ENCODE measurements at regions not wholly inside any gene's neighbourhood (a gene's known extent, or its start where the extent isn't known, plus 50 kb on each side); places are given as distances from the start of the nearest gene placed in this dataset.

DNA sequence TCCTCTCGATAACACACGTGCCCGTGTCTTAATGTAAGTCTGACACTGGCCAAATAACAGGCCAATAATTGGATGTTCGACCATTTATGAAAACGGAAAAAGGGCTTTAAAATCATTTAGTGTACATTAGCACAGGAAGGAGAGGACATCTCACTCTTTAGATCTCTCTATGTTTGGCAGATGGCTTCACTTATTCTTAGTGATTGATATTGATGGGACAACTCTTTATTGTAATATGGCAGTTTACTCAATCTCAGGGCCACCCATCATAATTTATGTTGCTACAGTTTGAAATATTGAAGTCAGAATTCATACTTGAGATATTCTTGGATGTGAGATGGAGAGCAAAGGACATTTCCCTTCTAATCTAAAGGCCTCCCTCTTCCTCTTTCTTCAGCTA is 430.7 kb upstream of the ARGLU1 start:
- no peaks in the 10 kb centered on the region for H3K9me3 ChIP-seq (ENCODE audit: control insufficient read depth, insufficient read depth, low read depth, low read length)
- H3K36me3 ChIP-seq (ENCODE audit: control insufficient read depth in 2 of 2, insufficient read depth in 1 of 2, low read length in 2 of 2): no peaks in the 10 kb centered on the region
- H3K27ac ChIP-seq (ENCODE audit: extremely low read depth, low read depth, low read length): no peak overlapping the region
- ChIA-PET CTCF (no interaction called here), POLR2A (no interaction called here)
- no peak overlapping the region for H3K4me3 ChIP-seq (ENCODE audit: low read depth, low read length)
- H3K4me1 ChIP-seq (ENCODE audit: control insufficient read depth, insufficient read depth, low read length): no peaks in the 10 kb centered on the region
- TF ChIP-seq SETDB1 (IDR thresholded peaks at IDR 0.05; ENCODE audit: insufficient read length, low read length): no peak
- TF ChIP-seq ZNF549 (tag by site-specific recombination; IDR thresholded peaks at IDR 0.05): no peak
- no peak for TF ChIP-seq ZNF792 (tag by site-specific recombination; IDR thresholded peaks at IDR 0.05)
- TF ChIP-seq ZSCAN23 (tag by site-specific recombination; IDR thresholded peaks at IDR 0.05): no peak
- no peak for TF ChIP-seq ZNF16 (tag by site-specific recombination; IDR thresholded peaks at IDR 0.05; ENCODE audit: low read depth)
- TF ChIP-seq ZNF23 (tag by site-specific recombination; IDR thresholded peaks at IDR 0.05; ENCODE audit: borderline replicate concordance): no peak
- TF ChIP-seq ZNF274 (IDR thresholded peaks at IDR 0.05; ENCODE audit: low read length): no peak
- TF ChIP-seq ZNF274 (tag by site-specific recombination; IDR thresholded peaks at IDR 0.05; ENCODE audit: borderline replicate concordance): no peak
- TF ChIP-seq IKZF3 (tag by site-specific recombination; IDR thresholded peaks at IDR 0.05): no peak
- no peak for TF ChIP-seq WT1 (tag by site-specific recombination; IDR thresholded peaks at IDR 0.05)
- TF ChIP-seq ZBTB1 (tag by site-specific recombination; IDR thresholded peaks at IDR 0.05): no peak

DNA sequence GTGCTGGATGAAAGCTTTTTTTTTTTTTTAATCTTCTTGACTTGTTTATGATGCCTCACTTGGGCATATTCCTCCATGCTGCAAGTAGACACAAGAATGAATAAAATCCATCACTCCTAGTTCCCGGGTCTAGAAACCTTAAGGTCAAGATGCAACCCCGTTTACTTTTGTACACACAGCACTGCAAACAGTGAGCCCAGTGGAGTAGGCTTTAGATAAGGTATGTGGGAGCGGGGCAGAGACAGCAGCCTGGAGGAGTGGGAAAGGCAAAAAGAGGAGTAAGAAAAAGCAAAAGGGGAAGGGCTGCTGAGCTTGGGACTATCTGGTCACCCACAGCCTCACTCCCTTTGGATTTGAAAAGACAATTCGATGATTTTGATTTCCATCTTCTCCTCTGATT is 429.8 kb upstream of the ARGLU1 start:
- POLR2A ChIA-PET: no interaction called here
- no peaks in the 10 kb centered on the region for H3K4me1 ChIP-seq (ENCODE audit: control insufficient read depth, insufficient read depth, low read length)
- CTCF ChIA-PET: no interaction called here

More for the DNA sequence above, 429.8 kb upstream of the ARGLU1 start:
- Histone ChIP-seq H3K27ac (ENCODE audit: extremely low read depth, low read depth, low read length) (no peak overlapping the region), H3K9me3 (ENCODE audit: control insufficient read depth, insufficient read depth, low read depth, low read length) (no peaks in the 10 kb centered on the region), H3K36me3 (ENCODE audit: control insufficient read depth in 2 of 2, insufficient read depth in 1 of 2, low read length in 2 of 2) (no peaks in the 10 kb centered on the region), H3K4me3 (ENCODE audit: low read depth, low read length) (no peak overlapping the region)
- TF ChIP-seq KLF10 (tag by site-specific recombination; IDR thresholded peaks at IDR 0.05) (no peak), YY2 (tag by site-specific recombination; IDR thresholded peaks at IDR 0.05) (no peak), FEZF1 (tag by site-specific recombination; IDR thresholded peaks at IDR 0.05) (no peak), ZNF610 (tag by site-specific recombination; IDR thresholded peaks at IDR 0.05; ENCODE audit: borderline replicate concordance) (no peak), ZBTB17 (tag by site-specific recombination; IDR thresholded peaks at IDR 0.05) (no peak), ZNF747 (tag by site-specific recombination; IDR thresholded peaks at IDR 0.05) (no peak), ZBTB7A (tag by site-specific recombination; IDR thresholded peaks at IDR 0.05; ENCODE audit: low read depth) (no peak), ZNF510 (tag by site-specific recombination; IDR thresholded peaks at IDR 0.05; ENCODE audit: insufficient replicate concordance) (no peak), ZNF23 (tag by site-specific recombination; IDR thresholded peaks at IDR 0.05; ENCODE audit: borderline replicate concordance) (no peak), KLF1 (tag by site-specific recombination; IDR thresholded peaks at IDR 0.05) (no peak), ZFP69B (tag by site-specific recombination; IDR thresholded peaks at IDR 0.05) (no peak), ZNF404 (tag by site-specific recombination; IDR thresholded peaks at IDR 0.05) (no peak), ZBTB21 (tag by site-specific recombination; IDR thresholded peaks at IDR 0.05) (no peak), ZNF10 (tag by site-specific recombination; IDR thresholded peaks at IDR 0.05) (no peak), ZNF121 (tag by site-specific recombination; IDR thresholded peaks at IDR 0.05) (no peak)
- TF ChIP-seq, protein P1, sequence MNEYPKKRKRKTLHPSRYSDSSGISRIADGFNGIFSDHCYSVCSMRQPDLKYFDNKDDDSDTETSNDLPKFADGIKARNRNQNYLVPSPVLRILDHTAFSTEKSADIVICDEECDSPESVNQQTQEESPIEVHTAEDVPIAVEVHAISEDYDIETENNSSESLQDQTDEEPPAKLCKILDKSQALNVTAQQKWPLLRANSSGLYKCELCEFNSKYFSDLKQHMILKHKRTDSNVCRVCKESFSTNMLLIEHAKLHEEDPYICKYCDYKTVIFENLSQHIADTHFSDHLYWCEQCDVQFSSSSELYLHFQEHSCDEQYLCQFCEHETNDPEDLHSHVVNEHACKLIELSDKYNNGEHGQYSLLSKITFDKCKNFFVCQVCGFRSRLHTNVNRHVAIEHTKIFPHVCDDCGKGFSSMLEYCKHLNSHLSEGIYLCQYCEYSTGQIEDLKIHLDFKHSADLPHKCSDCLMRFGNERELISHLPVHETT (tag by site-specific recombination; IDR thresholded peaks at IDR 0.05): no peak
- TF ChIP-seq, protein P2, sequence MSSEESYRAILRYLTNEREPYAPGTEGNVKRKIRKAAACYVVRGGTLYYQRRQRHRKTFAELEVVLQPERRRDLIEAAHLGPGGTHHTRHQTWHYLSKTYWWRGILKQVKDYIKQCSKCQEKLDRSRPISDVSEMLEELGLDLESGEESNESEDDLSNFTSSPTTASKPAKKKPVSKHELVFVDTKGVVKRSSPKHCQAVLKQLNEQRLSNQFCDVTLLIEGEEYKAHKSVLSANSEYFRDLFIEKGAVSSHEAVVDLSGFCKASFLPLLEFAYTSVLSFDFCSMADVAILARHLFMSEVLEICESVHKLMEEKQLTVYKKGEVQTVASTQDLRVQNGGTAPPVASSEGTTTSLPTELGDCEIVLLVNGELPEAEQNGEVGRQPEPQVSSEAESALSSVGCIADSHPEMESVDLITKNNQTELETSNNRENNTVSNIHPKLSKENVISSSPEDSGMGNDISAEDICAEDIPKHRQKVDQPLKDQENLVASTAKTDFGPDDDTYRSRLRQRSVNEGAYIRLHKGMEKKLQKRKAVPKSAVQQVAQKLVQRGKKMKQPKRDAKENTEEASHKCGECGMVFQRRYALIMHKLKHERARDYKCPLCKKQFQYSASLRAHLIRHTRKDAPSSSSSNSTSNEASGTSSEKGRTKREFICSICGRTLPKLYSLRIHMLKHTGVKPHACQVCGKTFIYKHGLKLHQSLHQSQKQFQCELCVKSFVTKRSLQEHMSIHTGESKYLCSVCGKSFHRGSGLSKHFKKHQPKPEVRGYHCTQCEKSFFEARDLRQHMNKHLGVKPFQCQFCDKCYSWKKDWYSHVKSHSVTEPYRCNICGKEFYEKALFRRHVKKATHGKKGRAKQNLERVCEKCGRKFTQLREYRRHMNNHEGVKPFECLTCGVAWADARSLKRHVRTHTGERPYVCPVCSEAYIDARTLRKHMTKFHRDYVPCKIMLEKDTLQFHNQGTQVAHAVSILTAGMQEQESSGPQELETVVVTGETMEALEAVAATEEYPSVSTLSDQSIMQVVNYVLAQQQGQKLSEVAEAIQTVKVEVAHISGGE (tag by site-specific recombination; conservative IDR thresholded peaks at IDR 0.05; ENCODE audit: low read depth): no peak
